ENCODE measurements at regions not wholly inside any gene's neighbourhood (a gene's known extent, or its start where the extent isn't known, plus 50 kb on each side); places are given as distances from the start of the nearest gene placed in this dataset.

DNA sequence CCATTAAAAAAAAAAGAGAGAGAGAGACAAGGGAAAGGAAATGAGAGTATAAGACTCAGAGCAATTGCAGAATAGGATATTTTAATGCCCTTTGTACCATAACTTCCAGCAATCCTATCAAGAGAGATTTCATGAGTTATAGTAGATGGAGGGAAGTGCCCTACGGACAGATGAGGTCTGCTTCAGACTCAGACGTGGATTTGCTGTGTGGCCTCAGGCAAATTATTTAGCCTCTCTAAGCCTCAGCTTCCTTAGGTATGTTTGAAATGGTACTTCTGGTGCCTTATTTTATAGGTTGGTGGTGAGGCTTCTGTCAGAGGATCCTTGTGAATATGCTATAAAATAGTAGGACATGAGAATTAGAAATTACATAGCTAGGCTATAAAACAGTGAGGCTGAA is 448.2 kb downstream of the EDEM1 start:
- DNase-seq: no peak

DNA sequence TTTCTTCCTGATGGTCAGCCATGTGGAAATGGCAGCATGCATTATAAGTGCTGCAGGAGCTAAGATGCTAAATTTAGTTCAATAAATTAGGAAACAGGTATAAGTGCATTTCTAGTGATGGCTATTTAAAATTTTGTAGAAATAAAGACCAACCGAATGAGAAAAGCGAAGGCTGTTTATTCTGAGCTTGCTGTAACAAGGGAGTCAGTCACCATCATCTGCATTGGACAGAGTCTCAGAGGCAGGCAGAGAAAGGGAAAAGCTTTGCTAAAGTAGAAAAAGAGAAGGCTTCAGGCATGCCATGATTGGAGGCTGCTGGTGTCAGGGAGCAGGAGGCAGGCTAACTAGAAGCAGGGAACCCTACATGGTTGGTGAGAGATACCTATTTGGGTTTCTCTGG is 451.0 kb downstream of the EDEM1 start:
- no peak for DNase-seq

DNA sequence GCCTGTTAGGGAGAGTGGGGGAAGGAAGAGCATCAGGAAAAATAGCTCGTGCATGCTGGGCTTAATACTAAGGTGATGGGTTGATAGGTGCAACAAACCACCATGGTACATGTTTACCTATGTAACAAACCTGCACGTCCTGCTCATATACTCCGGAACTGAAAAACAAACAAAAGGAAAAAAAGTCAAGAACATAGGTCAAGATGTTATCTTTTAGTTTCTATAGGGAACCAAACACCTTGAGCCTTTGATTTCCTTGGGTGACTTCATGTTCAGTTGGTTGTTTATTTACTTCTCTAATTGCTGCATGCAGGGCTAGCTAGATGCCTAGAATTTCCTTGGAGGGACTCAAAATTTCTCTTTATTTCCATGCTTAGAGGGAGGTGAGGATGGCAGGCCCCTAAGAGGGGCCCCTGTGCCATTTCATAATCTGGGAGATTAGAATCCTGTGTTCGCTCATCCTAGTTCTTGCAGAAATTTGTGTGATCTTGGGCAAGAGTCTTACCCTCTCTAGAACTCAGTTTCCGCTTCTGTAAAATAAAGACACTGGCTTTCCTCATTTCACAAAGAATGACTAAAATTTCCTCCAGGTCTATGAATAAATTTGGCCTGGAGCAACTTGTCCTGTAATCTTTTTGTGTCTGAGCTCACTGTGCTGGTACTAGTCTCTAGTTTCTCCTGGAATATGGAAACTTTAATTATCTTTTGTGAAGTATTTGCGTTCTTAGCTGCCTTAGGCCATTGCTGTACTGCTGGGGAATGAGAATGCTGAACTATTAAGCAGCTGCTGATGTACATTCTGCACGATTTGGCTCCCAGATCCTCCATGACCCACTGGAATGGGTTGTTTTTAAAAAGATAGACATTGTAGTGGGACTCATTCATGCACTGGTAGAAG is 457.5 kb downstream of the EDEM1 start:
- no peak for DNase-seq

DNA sequence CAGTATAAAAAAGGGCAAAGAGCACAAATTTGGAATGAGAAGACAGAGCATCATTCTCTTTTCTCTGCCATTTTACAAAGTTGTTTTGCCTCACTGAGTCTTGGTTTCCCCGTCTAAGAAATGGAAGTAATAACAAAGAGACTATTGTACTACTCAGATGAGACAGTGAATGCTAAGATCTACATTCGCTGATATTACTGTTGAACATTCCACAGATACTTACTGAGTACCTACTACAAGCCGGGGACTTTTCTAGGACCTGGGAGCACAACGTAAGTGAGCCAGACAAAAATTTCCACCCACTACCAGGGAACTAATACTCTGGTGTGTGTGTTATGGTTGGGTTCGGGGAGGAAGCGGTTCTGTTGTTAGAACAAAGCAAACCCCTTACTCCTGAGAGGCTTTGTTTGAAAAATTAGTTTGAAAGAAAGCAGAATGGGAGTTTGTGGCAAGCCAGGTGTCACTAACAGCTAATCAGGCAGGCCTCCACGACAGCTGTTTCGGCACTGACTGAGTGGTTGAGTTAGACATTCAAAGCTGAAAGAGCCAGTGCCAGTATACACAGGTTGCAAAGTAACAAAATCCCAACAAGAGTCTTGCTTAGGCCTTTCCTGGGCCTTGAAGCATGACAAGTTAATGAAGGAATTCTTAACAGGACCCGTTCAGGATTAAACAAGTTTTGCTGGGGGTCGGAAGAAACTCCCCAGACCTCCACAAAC is 458.3 kb downstream of the EDEM1 start:
- no peak for DNase-seq

DNA sequence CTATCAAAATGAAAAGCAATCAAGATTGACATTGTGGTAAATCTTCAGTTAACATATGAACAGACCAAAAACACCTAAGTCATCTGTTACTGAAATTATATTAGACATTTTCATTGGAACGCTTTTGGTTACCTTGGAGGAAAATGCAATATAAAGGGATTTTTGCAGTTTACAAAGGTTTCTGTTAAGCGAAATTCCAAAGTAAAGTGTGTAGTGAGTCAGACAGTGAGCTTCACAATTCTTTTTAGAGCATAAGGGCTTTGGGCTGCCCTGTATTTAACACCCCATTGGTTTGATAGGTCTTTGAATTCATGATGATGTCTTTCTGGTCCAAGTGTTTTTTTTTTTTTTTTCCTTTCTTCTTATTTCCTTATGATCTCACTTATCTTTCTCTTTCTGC is 462.8 kb downstream of the EDEM1 start:
- no peak for DNase-seq

DNA sequence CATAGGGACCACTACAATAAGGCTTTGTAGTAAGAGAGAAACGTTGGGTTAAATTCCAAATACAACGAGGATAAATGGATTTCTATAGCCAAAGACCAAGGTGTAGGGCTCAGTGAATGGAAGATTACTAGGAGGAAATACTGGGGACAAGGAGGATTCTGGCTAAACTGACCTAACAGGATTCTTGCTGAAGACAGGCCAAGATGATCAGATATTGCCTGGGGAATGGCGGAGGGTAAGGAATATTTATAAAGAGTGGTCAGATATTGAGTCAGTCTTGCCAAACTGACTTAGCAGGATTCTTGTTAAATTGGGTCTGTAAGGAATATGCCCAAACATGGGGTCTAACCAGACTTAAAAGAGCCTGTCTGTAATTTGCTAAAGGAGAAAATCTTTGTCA is 463.8 kb downstream of the EDEM1 start:
- no peak for DNase-seq

DNA sequence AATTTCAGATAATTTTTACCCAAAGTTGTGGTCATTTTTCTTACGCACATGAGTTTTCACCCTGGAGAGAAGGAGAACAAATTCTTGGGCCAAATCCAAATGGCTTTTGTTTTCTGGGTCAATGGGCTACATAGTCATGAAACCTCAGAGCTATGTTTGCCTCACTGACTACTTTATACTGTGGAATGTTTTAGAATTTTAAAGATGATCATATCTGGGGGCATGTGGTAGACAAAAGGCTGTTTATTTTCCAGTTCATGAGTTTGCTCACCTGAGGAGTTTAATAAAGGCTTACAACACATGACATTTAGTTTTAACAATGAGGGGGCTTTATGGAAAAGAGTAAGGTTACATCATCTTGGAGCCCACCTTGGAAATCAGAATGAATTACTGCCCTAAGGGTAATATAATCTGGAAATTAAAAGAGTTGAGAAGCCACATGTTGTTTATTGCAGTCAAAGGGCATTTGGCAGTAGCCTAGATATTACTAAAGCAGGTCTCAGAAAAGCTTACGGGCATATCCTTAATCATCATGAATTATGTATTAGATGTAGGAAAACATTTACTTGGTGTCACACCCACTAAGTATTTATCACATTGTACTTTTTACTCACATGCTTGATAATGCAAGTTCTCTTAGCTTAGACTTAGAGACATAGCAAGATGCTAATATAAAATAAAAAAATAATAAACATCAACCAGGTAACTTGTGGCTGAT is 466.1 kb downstream of the EDEM1 start:
- DNase-seq: no peak

DNA sequence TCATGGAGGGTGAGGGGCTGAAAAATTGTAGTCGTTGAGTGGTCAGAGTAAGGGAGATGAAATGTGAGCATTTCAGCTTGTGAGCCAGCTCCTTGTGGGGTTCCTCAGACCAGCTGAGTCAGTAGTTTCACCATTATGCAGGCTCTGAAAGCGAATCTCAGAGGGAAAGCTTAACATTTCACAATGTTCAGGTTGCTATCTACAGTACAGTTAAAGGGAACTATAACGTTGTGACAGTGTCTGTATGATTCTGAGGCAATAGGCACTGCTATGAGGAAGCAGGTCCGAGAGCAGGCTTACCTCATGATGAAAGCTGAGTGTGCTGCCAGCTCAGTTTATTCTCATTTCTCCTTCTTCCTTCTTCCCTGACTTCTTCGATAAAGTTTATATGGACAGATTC is 469.6 kb downstream of the EDEM1 start:
- DNase-seq: peak; percentile 21

DNA sequence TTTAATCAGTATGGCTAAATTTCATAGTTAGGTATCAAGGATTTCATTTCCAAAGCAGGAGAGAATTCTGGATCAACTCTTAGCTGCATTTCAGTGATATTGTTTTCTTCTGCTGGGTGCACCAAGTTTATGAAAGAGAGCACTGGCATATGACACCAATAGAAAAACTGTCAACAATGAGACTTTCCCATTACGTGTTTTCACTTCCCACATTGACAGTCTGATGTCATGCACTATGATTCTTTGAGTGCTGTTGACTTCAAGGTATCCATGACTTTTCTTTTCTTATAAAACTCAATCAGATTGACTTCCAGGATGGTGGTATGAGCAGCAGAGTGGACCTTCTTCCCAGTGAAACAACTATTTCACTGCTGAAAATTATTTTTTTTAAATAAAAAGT is 476.1 kb downstream of the EDEM1 start:
- no peak for DNase-seq

DNA sequence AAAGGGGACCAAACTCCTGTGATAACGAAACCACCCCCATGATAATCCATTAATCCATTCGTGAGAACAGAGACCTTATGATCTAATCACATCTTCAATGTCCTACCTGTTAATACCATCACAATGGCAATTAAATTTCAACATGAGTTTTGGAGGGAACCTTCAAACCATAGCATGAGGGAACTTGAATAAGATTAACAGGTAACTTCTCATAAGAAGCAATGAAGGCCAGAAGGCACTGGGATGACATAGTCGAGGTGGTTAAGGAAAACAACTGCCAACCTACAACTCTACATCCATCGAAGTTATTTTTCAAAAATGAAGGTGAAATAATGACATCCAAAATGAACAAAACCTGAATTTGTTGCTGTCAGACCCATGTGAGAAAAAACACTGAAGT is 478.9 kb downstream of the EDEM1 start:
- DNase-seq: no peak

DNA sequence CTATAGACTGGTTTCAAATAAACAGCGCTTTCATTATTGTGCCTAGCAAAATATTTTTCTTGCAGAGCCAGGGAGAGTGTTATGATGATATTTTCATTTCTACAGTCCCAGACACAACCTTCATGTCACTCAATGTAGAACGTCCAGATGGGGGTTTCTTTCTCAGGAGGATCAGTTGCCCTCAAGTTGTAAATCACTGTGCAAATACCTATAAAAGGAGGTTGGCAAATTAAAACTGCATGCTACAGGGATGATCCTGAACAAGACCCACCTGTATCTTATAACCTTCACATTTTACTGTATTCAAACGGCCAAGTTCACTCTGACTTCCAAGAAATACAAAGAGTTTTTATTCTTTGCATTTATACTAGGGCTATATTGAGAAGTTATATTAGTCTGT is 486.0 kb downstream of the EDEM1 start:
- DNase-seq: no peak

DNA sequence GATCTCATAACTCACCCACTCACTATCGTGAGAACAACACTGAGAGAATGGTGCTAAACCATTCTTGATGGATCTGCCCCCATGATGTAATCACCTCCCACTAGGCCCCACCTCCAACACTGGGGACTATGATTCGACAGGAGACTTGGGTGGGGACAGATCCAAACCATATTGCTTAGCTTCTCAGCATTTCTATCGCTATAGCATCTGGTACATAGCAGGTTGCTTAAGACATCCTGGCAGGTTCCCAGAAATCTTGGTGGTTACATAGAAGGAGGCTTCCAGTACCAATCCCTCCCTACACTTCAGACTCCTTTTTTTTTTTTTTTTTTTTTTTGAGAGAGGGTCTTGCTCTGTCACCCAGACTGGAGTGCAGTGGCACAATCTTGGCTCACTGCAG is 487.8 kb downstream of the EDEM1 start:
- DNase-seq: peak; percentile 7

DNA sequence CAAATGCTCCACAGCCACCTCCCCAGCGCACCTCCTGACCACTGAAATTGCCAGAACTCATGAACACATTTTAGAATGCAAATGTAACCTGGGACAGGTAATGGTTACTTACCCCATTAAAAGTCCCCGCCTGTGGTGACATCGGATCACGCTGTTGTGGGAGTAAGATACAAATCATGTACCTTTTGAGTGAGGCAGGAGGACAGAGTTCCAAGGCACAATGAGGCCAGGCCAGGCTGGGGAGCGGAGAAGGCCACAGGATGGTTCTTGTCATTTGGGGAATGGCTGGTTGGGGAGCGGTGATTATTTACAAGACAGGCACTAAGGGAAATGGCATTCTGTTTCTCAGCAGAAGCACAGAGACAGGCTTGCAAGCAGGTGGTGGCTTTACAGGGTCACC is 490.0 kb downstream of the EDEM1 start:
- DNase-seq: no peak

DNA sequence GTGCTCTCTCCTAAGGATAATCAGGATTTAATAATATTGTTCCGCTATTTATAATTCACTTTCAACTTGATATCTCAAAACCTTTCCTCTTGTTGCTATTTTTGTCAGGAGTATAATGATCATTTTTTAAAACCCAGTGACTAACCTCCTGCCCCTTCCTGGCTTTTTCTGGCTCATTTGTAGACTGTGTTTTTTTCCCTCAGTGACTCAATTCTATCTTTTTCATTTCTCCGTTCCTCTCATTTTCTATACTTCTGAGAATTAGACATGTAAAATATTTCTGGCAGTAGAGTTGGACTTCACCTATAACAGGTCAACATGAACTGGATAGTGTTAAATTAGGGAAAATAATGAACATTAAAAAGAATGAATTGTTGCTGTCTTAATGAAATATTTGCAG is 490.7 kb downstream of the EDEM1 start:
- DNase-seq: no peak

DNA sequence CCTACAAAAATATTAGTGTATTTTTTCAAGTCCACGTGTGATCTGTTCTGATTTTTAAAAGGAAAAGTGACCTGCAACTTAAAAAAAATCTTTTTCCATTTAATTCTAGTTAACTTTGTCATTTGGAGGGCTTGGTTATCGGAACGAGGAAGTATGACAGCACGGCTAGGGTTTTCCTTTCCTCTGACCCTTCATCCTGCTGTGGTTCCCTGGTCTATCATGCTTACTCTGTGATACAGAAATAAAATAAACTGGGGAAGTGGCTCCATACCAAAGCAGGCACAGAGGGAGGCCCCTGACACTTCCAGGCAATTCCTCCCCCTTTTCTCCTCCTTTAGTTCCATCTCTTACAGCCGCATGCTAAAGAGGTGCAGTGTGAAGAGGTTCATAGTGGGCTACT is 491.3 kb downstream of the EDEM1 start:
- no peak for DNase-seq

DNA sequence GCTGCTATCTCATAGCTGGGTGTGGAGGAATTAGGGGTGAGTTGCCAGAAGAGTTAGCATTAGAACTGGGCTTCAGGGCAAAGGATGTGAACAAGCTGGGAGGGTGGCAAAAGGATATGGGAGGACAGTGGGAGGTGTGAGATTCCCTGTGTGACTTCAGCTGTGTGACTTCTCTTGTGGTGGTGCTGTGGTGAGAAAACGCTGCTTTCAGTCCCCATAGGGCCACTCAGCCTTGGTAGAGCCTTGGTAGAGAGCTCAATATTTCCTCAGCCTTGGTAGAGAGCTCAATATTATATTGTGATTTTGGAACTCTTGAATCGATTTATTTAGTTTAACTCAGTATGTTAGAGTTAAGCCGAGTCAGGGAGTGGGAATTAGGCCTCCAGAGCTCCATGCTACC is 499.7 kb downstream of the EDEM1 start:
- DNase-seq: no peak

DNA sequence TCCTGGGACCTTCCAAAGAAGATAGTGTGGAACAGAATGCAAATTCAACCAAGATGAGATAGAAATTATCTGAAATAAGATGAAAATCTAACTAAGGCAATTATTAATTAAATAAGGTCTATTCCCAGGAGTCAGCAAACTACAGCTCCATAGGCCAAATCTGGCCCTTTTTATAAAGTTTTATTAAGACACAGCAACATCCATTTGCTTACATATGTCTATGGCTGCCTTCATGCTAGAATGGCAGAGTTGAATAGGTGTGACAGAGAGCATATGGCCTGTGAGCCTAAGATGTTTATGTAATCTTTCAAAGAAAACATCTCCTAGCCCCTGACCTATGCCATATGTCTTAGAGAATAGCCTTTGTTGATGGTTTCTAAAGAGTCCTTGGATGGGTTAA is 503.0 kb downstream of the EDEM1 start:
- no peak for DNase-seq

DNA sequence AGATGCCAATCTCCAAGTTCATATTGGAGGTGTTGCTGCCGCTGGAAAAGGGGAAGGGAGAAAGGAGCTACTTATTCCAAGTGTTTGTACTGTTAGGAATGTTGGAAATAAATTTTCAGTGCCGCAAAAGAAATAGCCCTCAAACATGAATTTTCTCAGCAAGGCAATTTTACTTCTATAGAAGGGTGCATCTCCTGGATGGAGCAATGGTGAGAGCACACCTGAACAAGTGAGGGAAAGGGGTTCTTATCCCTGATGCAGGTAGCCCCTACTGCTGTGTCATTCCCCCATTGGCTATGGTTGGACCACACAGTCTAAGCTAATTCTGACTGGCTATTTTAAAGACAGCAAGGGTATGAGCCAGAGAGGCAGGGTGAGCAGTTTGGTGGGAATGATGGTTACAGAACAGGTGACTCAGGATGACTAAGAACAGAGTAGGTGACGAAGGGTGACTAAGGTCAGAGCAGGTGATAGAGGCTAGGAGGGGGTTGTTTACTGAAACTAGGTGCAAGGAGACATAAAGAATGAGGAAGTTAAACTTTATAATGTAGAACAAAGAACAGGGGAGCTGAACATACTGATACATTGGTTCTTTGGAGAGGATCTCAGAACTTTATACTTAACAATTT is 503.5 kb downstream of the EDEM1 start:
- no peak for DNase-seq

DNA sequence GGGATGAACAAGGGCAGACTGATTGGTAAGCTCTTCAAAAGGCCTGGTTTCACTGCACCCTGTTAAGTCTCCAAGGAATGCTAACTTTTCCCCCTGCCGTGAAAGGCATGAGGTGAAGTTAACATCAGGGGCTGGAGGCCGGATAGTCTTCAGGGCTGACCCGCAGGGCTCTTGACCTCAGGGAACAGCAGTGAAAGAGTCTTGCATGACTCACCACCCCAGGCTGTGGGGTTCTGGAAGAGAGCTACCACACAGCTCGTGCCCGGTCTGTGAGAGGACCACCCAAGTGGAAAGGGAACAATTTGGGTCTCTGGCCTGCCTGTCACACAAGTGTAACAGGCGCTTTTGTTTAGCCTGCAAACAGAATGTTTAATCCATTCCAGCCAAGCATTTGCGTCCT is 504.9 kb downstream of the EDEM1 start:
- no peak for DNase-seq

DNA sequence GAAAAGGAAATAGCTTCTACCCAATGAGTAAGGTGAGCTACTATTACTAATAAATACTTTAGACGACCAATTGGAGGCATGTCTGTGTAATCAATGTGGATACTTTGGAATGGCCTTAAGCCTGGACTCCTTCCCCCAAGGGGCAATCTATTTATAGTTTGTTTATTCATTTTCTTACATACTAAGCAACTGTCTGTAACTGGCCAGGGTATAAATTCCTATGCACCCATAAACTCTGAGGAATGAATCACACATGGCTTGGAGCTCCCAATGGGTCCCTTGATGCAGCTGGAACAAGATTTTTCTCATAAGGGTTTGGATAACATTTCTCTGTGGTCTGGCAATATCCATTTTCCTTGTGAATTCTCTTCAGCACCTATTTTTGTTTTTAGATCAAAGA is 506.8 kb downstream of the EDEM1 start:
- no peak for DNase-seq

DNA sequence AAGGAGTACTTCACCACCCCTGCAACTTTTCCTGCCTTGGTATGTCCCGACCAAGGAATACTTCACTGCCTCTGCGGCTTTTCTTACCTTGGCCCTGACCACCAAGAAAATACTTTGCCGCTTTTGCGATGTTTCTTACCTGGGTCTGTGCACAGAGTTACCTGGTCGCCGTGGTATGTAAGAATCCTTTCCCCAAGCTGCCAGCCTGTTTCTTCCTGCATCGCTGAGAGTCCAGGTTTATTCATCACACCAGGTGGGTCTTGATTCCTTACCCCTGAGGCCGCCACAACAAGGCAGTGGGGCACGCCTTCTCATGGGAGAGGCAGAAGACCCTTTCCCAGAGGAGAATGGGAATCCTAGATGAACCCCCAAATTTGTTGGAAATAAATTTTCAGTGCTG is 511.3 kb downstream of the EDEM1 start:
- DNase-seq: no peak

DNA sequence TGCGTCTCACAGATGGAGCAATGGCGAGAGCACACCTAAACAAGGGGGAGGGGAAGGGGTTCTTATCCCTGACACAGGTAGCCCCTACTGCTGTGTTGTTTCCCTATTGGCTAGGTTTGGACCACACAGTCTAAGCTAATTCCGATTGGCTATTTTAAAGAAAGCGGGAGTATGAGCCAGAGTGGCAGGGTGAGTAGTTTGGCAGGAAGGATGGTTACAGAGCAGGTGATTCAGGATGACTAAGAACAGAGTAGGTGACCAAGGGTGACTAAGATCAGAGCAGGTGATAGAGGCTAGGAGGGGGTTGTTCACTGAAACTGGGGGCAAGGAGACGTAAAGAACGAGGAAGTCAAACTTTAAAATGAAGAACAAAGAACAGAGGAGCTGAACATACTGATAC is 511.8 kb downstream of the EDEM1 start:
- DNase-seq: no peak

DNA sequence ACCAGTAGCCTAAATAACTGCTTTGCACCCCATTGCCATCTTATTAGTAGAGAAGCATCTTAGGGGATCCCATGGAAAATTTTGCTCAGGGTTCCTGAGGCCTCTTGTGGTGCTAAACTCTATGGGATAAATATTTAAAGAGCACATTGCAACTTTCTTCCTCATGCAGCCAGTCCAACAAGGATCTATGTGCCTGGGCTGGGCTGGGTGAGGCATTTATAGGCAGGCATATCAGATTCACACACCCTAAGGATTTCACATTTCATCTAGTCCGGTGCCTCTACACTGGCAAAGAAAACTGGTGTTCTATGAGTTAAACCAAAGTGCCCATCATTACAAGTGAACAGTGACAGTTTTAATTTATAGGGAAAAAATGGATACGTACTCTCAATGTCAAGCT is 512.3 kb downstream of the EDEM1 start:
- DNase-seq: no peak
